ENCODE measurements at regions not wholly inside any gene's neighbourhood (a gene's known extent, or its start where the extent isn't known, plus 50 kb on each side); places are given as distances from the start of the nearest gene placed in this dataset.
A peak's percentile ranks its signal among the peaks of the same experiment; 100 is the strongest.

- peak overlapping the region in 1 of 5 donors; percentile 63 for H3K27ac ChIP-seq
- H3K27me3 ChIP-seq = no peaks in the 10 kb centered on the region
- 69 to 79% (median 73%) methylated on average over 2 of the region's 2 CpGs for WGBS, 4 donors
- peaks cover 0 to 30% of the 10 kb centered on the region in 2 donors for H3K4me1 ChIP-seq (replicated peaks in 1 of 2)
- TF ChIP-seq POLR2A (IDR thresholded peaks at IDR 0.05) (no peak), CTCF (IDR thresholded peaks at IDR 0.05) (no peak)
- H3K4me3 ChIP-seq = no peak overlapping the region
- DNase-seq = no peak
- intact Hi-C loops (cut with DNase I) = no loop called here
- no peaks in the 10 kb centered on the region for H3K36me3 ChIP-seq (replicated peaks in 1 of 2)
- H3K9me3 ChIP-seq (replicated peaks in 1 of 3) = no peaks in the 10 kb centered on the region
Observed at GRCh38 chr3:16114429-16114828, 60.1 kb upstream of the GALNT15 start.

GRCh38 chr3:16114930-16115329 lies 59.5 kb upstream of the GALNT15 start:
- 32 to 54% (median 42%) methylated on average over 3 of the region's 3 CpGs for WGBS, 4 donors
- intact Hi-C loops (cut with DNase I) = no loop called here
- Histone ChIP-seq H3K4me3 (no peak overlapping the region), H3K27me3 (no peaks in the 10 kb centered on the region), H3K9me3 (replicated peaks in 1 of 3) (no peaks in the 10 kb centered on the region), H3K27ac (peak overlapping the region in 1 of 5 donors; percentile 63), H3K36me3 (replicated peaks in 1 of 2) (no peaks in the 10 kb centered on the region), H3K4me1 (replicated peaks in 1 of 2) (peaks cover 0 to 30% of the 10 kb centered on the region in 2 donors)
- peak in 3 of 7 donors; percentile 37 to 38 (median 38) for DNase-seq
- TF ChIP-seq POLR2A (IDR thresholded peaks at IDR 0.05) (no peak), CTCF (IDR thresholded peaks at IDR 0.05) (no peak)

GRCh38 chr3:16118396-16118795 lies 56.1 kb upstream of the GALNT15 start:
- H3K27me3 ChIP-seq = no peaks in the 10 kb centered on the region
- TF ChIP-seq CTCF (IDR thresholded peaks at IDR 0.05) (no peak), POLR2A (IDR thresholded peaks at IDR 0.05) (no peak)
- no peaks in the 10 kb centered on the region for H3K36me3 ChIP-seq (replicated peaks in 1 of 2)
- H3K4me3 ChIP-seq = no peak overlapping the region
- H3K27ac ChIP-seq = no peak overlapping the region
- WGBS, 4 donors = 87 to 92% (median 89%) methylated on average over 8 to 9 of the region's 9 CpGs
- H3K4me1 ChIP-seq (replicated peaks in 1 of 2) = peaks cover 0 to 15% of the 10 kb centered on the region in 2 donors
- peak in 1 of 7 donors; percentile 43 for DNase-seq
- intact Hi-C loops (cut with DNase I) = no loop called here
- no peaks in the 10 kb centered on the region for H3K9me3 ChIP-seq (replicated peaks in 1 of 3)

GRCh38 chr3:16119887-16120286 lies 54.6 kb upstream of the GALNT15 start:
- intact Hi-C loops (cut with DNase I) = no loop called here
- no peak overlapping the region for H3K4me3 ChIP-seq
- H3K27me3 ChIP-seq = no peaks in the 10 kb centered on the region
- no peak overlapping the region for H3K27ac ChIP-seq
- no peak for DNase-seq
- H3K4me1 ChIP-seq (replicated peaks in 1 of 2) = peaks cover 0 to 5% of the 10 kb centered on the region in 2 donors
- no peaks in the 10 kb centered on the region for H3K36me3 ChIP-seq (replicated peaks in 1 of 2)
- H3K9me3 ChIP-seq (replicated peaks in 1 of 3) = no peaks in the 10 kb centered on the region
- no peak for TF ChIP-seq POLR2A (IDR thresholded peaks at IDR 0.05)
- TF ChIP-seq CTCF (IDR thresholded peaks at IDR 0.05) = no peak
